Colonic mucosa (tissue), 4 donors: ENCODE measurements at regions not wholly inside any gene's neighbourhood (a gene's known extent, or its start where the extent isn't known, plus 50 kb on each side); places are given as distances from the start of the nearest gene placed in this dataset.

Experiments used
- DNase-seq: peaks from one replicate; pipeline ENCODE4 v3.0.0-alpha.2; 2020
- H3K27ac ChIP-seq: fragments of 200-600 bp; one replicate; pipeline ENCODE4 v1.8.0; 2021
- H3K27me3 ChIP-seq: fragments of 200-600 bp; one replicate; pipeline ENCODE4 v1.8.0; 2021
- H3K36me3 ChIP-seq: fragments of 200-600 bp; one replicate; pipeline ENCODE4 v1.8.0; 2021
- H3K4me1 ChIP-seq: fragments of 200-600 bp; one replicate; pipeline ENCODE4 v1.8.0; 2021; ENCODE audit warnings: mild to moderate bottlenecking
- H3K4me3 ChIP-seq: fragments of 200-600 bp; one replicate; pipeline ENCODE4 v1.8.0; 2021
- H3K9ac ChIP-seq, 2 donors: one replicate each; pipeline ENCODE4 v1.7.0; 2013; ENCODE audit warnings: control low read depth in 2 of 2, low read depth in 2 of 2, low read length in 2 of 2
- H3K9me3 ChIP-seq: fragments of 200-600 bp; one replicate; pipeline ENCODE4 v1.8.0; 2021
- intact Hi-C: fragments of 100-400 bp; cut with DNase I; formaldehyde crosslinking; loops from one replicate; pipeline ENCODE4 v1.14.1; 2022
- TF ChIP-seq, protein P1 (sequence below): fragments of 200-600 bp; IDR thresholded peaks from one replicate; pipeline ENCODE4 v1.8.0; 2022; ENCODE audit warnings: antibody characterized with exemption, mild to moderate bottlenecking
- donor health status: healthy.
- donor health status: DM: no; HTN: no; CAD: no.
- donor health status: DM: no; HTN: no; CAD: no.

DNA sequence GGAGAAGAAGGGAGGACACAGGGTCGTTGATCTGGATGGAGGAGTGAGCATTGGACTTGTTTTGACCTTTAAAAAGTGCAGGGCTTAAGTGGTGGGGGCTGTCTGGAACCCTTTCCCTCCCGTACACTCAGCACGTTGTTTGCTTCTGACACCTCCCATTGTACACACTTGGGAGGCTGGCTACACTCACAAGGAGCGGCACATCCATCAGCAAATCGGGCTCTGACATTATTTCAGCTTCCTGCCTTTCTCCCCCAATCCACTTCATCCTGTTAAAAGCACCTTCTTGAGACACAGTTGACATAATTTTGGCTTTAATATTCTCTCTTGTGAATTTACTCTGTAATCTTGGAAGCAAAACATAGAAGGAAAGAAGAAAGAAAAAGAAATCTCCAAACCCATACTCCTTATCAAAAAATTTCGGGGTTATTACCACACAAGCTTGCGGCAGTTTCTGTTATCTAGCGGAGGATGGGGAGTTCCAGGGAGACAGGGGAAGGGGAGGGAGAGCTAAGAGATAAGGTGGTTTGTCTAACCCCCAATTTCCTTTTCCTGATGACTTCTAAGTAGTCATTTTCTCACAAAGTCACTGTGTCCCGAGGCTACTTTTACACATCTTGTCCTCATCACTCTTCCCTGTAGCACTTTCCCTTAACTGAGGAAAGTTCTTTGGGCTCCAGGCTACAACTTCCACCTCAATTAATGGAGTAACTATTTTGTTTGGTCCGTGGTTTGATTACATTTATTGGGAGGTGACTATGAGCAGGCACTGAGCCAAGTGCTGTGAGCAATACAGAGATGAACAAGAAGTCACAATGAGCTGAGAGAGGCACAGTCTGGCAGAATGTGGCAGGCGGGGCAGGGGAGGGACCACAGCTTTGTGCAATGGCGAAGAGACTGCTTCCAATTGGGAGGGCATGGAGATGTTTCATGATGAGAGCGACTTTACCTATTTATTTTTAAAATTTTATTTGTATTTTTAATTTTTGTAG is 240.1 kb upstream of the MEX3C start:
- DNase-seq: no peak
- intact Hi-C loops: no loop called here
- Histone ChIP-seq H3K27me3 (no peaks in the 10 kb centered on the region), H3K27ac (no peak overlapping the region), H3K4me1 (no peaks in the 10 kb centered on the region), H3K4me3 (no peak overlapping the region), H3K36me3 (no peaks in the 10 kb centered on the region), H3K9me3 (no peaks in the 10 kb centered on the region), H3K9ac (no peak overlapping the region)
- TF ChIP-seq, protein P1, sequence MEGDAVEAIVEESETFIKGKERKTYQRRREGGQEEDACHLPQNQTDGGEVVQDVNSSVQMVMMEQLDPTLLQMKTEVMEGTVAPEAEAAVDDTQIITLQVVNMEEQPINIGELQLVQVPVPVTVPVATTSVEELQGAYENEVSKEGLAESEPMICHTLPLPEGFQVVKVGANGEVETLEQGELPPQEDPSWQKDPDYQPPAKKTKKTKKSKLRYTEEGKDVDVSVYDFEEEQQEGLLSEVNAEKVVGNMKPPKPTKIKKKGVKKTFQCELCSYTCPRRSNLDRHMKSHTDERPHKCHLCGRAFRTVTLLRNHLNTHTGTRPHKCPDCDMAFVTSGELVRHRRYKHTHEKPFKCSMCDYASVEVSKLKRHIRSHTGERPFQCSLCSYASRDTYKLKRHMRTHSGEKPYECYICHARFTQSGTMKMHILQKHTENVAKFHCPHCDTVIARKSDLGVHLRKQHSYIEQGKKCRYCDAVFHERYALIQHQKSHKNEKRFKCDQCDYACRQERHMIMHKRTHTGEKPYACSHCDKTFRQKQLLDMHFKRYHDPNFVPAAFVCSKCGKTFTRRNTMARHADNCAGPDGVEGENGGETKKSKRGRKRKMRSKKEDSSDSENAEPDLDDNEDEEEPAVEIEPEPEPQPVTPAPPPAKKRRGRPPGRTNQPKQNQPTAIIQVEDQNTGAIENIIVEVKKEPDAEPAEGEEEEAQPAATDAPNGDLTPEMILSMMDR: no peak

DNA sequence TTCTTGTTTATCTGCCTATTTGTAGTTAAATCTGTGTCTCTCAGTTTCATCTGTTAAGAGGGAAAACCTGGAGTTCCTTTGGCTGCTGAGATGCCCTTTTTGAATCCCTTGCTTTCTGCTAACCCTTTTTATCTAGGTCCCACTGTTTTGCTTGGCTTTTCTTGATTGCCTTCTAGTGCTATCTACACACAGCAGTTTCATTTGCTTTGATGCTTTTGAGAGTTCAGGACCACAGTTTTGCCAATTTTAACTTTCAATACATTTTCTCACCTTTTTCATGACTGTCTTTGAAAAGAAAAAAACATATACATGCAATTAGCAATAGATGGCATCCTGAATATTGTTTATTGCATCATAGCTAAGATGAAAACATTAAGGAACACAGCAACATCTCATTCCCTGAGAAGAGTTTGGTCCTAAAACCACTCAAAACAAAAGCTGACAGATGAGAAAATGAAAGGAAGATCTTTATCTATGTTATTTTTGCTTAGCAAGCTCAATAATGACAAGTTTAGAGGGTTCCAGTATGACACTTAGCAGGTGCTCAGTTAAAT is 241.4 kb upstream of the MEX3C start:
- DNase-seq: no peak
- Histone ChIP-seq H3K36me3 (no peaks in the 10 kb centered on the region), H3K9me3 (no peaks in the 10 kb centered on the region), H3K27ac (no peak overlapping the region), H3K4me1 (no peaks in the 10 kb centered on the region), H3K9ac (no peak overlapping the region), H3K27me3 (no peaks in the 10 kb centered on the region), H3K4me3 (no peak overlapping the region)
- intact Hi-C loops: no loop called here
- TF ChIP-seq, protein P1: no peak

DNA sequence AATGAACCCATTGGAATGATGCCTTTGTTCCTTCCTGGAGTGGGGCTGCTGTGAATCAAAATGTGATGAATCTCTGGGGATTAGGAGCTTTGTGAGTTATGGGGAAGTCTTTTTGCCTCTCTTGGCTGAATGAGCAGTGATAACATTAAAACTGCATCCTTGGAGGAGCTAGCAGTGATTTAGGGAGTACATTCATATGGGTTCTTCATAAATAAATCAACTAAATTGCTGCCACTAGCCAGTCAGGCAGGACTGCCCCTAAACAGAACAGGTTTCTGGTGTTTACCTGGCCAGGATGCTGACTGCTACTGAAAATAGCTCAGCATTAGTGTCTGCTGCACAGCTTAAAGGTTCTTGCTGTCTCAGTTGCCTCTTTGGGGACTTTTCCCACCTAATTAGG is 244.5 kb upstream of the MEX3C start:
- no peak for DNase-seq
- TF ChIP-seq, protein P1: no peak
- Histone ChIP-seq H3K27me3 (no peaks in the 10 kb centered on the region), H3K9me3 (no peaks in the 10 kb centered on the region), H3K4me1 (no peaks in the 10 kb centered on the region), H3K36me3 (no peaks in the 10 kb centered on the region), H3K9ac (no peak overlapping the region), H3K4me3 (no peak overlapping the region), H3K27ac (no peak overlapping the region)
- intact Hi-C loops: no loop called here

DNA sequence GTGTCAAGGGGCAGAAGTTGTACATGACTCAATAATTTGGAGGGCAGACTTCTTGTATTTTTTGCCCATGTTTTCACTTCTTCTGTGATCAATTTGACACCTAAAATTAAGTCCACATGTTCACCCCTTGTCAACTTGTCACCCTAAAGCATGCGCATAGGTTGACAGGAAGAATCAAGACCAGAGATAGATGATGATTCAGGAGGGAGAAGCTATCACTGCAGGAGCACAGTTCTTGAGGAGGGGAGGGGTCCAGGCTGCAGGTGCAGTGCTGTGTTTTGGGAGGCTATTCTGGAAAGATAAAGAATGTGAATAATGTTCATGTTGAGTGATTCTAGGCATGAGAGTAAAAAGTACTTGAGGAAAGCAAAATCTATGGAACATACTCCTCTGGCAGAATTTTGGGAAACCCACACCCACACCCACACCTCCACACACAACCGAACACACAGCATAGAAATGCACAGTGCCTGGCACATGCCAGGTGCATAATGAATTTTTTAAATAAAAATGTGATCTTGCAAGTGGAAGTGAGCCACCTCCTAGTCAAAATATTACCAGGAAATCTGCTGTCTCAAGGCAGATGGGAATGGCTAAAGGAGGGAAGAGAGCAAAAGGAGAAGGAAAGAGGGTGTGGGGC is 249.2 kb upstream of the MEX3C start:
- intact Hi-C loops: no loop called here
- Histone ChIP-seq H3K4me1 (no peaks in the 10 kb centered on the region), H3K36me3 (no peaks in the 10 kb centered on the region), H3K27ac (no peak overlapping the region), H3K27me3 (no peaks in the 10 kb centered on the region), H3K4me3 (no peak overlapping the region), H3K9me3 (no peaks in the 10 kb centered on the region), H3K9ac (no peak overlapping the region)
- no peak for DNase-seq
- TF ChIP-seq, protein P1: no peak

DNA sequence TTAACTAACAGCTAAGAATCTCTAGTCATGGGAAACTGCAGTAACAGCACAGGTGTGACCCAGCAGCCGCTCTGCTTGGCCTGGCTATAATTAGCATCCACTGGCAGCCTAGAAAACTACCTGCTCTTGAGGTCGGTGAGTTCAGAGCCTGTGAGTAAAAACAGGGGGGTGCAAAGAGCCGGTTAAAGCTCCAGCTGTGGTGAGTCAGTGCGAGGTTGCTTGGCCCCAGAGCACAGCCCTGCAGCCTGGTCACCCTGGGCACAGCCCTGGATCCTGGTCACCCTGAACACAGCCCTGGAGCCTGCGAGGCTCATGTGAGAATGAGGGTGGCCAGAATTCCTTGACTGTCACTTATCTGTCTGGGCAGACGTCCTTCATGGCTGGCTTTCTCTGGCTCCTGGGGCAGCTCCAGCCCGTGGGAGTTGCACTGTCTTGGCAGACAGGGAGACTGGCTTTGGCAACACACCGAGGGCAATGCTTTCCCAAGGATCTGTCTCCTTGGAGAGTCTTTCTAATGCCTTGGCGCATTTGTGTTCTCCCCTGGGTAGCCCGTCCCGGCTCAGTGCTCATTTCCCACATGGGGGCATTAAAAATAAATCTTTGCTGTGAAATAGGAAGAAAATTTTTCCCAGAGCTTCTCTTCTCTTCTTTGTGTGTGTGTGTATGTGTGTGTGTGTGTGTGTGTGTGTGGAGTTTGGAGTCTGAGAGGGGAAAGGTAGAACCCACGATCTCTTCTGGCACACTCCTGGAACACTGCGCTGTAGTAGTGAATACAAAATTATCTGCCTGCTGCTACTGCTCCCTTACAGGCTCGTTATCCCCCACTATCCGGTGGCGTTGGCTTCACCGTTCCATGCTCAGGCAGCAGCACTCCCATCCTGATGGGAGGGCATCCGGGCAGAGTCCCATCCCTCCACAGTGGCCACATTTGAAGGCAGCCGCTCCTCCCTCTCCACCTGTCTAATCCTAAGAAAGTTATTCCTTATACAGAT is 250.2 kb upstream of the MEX3C start:
- TF ChIP-seq, protein P1: no peak
- intact Hi-C loops: no loop called here
- no peak overlapping the region for H3K27ac ChIP-seq
- no peaks in the 10 kb centered on the region for H3K27me3 ChIP-seq
- H3K9me3 ChIP-seq: no peaks in the 10 kb centered on the region
- no peak overlapping the region for H3K9ac ChIP-seq
- DNase-seq: no peak
- H3K4me3 ChIP-seq: no peak overlapping the region
- no peaks in the 10 kb centered on the region for H3K36me3 ChIP-seq
- no peaks in the 10 kb centered on the region for H3K4me1 ChIP-seq
